ENCODE measurements at regions not wholly inside any gene's neighbourhood (a gene's known extent, or its start where the extent isn't known, plus 50 kb on each side); places are given as distances from the start of the nearest gene placed in this dataset.
"Not testable (repeated sequence)": the region's sequence is repeated elsewhere in the genome, so short reads cannot be mapped to it uniquely, and the experiment has no call there.

GRCh38 chr3:103210583-103210982 is 775.8 kb downstream of the ZPLD1 start:
- no peak for DNase-seq

- DNase-seq = no peak
These were observed 783.3 kb downstream of the ZPLD1 start for GRCh38 chr3:103218146-103218545.

GRCh38 chr3:103218793-103219192 is 784.0 kb downstream of the ZPLD1 start:
- no peak for DNase-seq

GRCh38 chr3:103227651-103228050 is 792.8 kb downstream of the ZPLD1 start:
- no peak for DNase-seq

GRCh38 chr3:103247459-103247858 is 812.6 kb downstream of the ZPLD1 start:
- DNase-seq = no peak

GRCh38 chr3:103254827-103255226 is 820.0 kb downstream of the ZPLD1 start:
- DNase-seq = not testable (repeated sequence)

- no peak for DNase-seq
These were observed 834.5 kb downstream of the ZPLD1 start for GRCh38 chr3:103269287-103269686.

GRCh38 chr3:103271575-103271974 is 836.8 kb downstream of the ZPLD1 start:
- no peak for DNase-seq

- DNase-seq = no peak
These were observed 861.3 kb downstream of the ZPLD1 start for GRCh38 chr3:103295974-103296570.

GRCh38 chr3:103297502-103297901 is 862.7 kb downstream of the ZPLD1 start:
- not testable (repeated sequence) for DNase-seq

- DNase-seq = no peak
These were observed 871.3 kb downstream of the ZPLD1 start for GRCh38 chr3:103306104-103306503.

- no peak for DNase-seq
These were observed 874.1 kb downstream of the ZPLD1 start for GRCh38 chr3:103308921-103309320.

- DNase-seq = no peak
These were observed 885.1 kb downstream of the ZPLD1 start for GRCh38 chr3:103319912-103320311.

- no peak for DNase-seq
These were observed 902.5 kb downstream of the ZPLD1 start for GRCh38 chr3:103337179-103337845.

GRCh38 chr3:103341078-103341606 is 906.3 kb downstream of the ZPLD1 start:
- no peak for DNase-seq

- DNase-seq = no peak
These were observed 907.5 kb downstream of the ZPLD1 start for GRCh38 chr3:103342205-103342731.

- no peak for DNase-seq
These were observed 914.9 kb downstream of the ZPLD1 start for GRCh38 chr3:103349760-103350159.

GRCh38 chr3:103365467-103365866 is 930.7 kb downstream of the ZPLD1 start:
- no peak for DNase-seq

- no peak for DNase-seq
These were observed 932.7 kb downstream of the ZPLD1 start for GRCh38 chr3:103367481-103367880.

GRCh38 chr3:103371411-103371810 is 936.6 kb downstream of the ZPLD1 start:
- DNase-seq = no peak

GRCh38 chr3:103372031-103372430 is 937.2 kb downstream of the ZPLD1 start:
- no peak for DNase-seq

GRCh38 chr3:103380391-103380790 is 945.6 kb downstream of the ZPLD1 start:
- DNase-seq = no peak

GRCh38 chr3:103381296-103382079 is 946.7 kb downstream of the ZPLD1 start:
- no peak for DNase-seq
